ENCODE measurements at regions not wholly inside any gene's neighbourhood (a gene's known extent, or its start where the extent isn't known, plus 50 kb on each side); places are given as distances from the start of the nearest gene placed in this dataset.

GRCh38 chr18:45312555-45313126, 302.6 kb upstream of the SLC14A2 start:
- TF ChIP-seq CTCF (IDR thresholded peaks at IDR 0.05) (no peak), POLR2AphosphoS5 (IDR thresholded peaks at IDR 0.05) (no peak), POLR2A (IDR thresholded peaks at IDR 0.05) (no peak)
